ENCODE measurements at regions not wholly inside any gene's neighbourhood (a gene's known extent, or its start where the extent isn't known, plus 50 kb on each side); places are given as distances from the start of the nearest gene placed in this dataset.

GRCh38 chr3:178455946-178456345, 80.3 kb upstream of the KCNMB2 start:
- in situ Hi-C loops (cut with HindIII; ENCODE audit: low sequenced_read_pairs) = no loop called here
- DNase-seq (ENCODE audit: low read depth, low spot score) = no peak
- H3K4me3 ChIP-seq (ENCODE audit: low read depth, low read length) = no peak overlapping the region
- no peak for TF ChIP-seq CTCF (IDR thresholded peaks at IDR 0.05; ENCODE audit: low read depth, low read length)

GRCh38 chr3:178456621-178457285, 79.5 kb upstream of the KCNMB2 start:
- no peak overlapping the region for H3K4me3 ChIP-seq (ENCODE audit: low read depth, low read length)
- DNase-seq (ENCODE audit: low read depth, low spot score) = no peak
- no peak for TF ChIP-seq CTCF (IDR thresholded peaks at IDR 0.05; ENCODE audit: low read depth, low read length)
- in situ Hi-C loops (cut with HindIII; ENCODE audit: low sequenced_read_pairs) = no loop called here

- H3K4me3 ChIP-seq (ENCODE audit: low read depth, low read length) = no peak overlapping the region
- no peak for DNase-seq (ENCODE audit: low read depth, low spot score)
- no peak for TF ChIP-seq CTCF (IDR thresholded peaks at IDR 0.05; ENCODE audit: low read depth, low read length)
- in situ Hi-C loops (cut with HindIII; ENCODE audit: low sequenced_read_pairs) = no loop called here
These were observed 78.7 kb upstream of the KCNMB2 start for GRCh38 chr3:178457511-178457910.

- in situ Hi-C loops (cut with HindIII; ENCODE audit: low sequenced_read_pairs) = no loop called here
- DNase-seq (ENCODE audit: low read depth, low spot score) = no peak
- TF ChIP-seq CTCF (IDR thresholded peaks at IDR 0.05; ENCODE audit: low read depth, low read length) = no peak
- H3K4me3 ChIP-seq (ENCODE audit: low read depth, low read length) = no peak overlapping the region
These were observed 77.8 kb upstream of the KCNMB2 start for GRCh38 chr3:178458313-178459037.

GRCh38 chr3:178459038-178459410, 77.2 kb upstream of the KCNMB2 start:
- no peak for TF ChIP-seq CTCF (IDR thresholded peaks at IDR 0.05; ENCODE audit: low read depth, low read length)
- in situ Hi-C loops (cut with HindIII; ENCODE audit: low sequenced_read_pairs) = no loop called here
- no peak overlapping the region for H3K4me3 ChIP-seq (ENCODE audit: low read depth, low read length)
- DNase-seq (ENCODE audit: low read depth, low spot score) = no peak

- no peak for DNase-seq (ENCODE audit: low read depth, low spot score)
- no peak for TF ChIP-seq CTCF (IDR thresholded peaks at IDR 0.05; ENCODE audit: low read depth, low read length)
- no peak overlapping the region for H3K4me3 ChIP-seq (ENCODE audit: low read depth, low read length)
- in situ Hi-C loops (cut with HindIII; ENCODE audit: low sequenced_read_pairs) = no loop called here
These were observed 70.7 kb upstream of the KCNMB2 start for GRCh38 chr3:178465260-178466180.

Measured in astrocyte of the spinal cord (primary cell).